A673 (cell line): ENCODE measurements at regions not wholly inside any gene's neighbourhood (a gene's known extent, or its start where the extent isn't known, plus 50 kb on each side); places are given as distances from the start of the nearest gene placed in this dataset.

ENCODE experiments used
- BruUV-seq: library from RNA; stranded (reverse); fragments of 400-500 nt; replicated peaks from 2 replicates; lab custom pipeline; 2021; lab: Mats Ljungman, UMichigan
- CTCF ChIA-PET: fragments of 300-600 bp; sonication (Branson Sonifier 250); formaldehyde crosslinking; loops from one replicate; lab custom pipeline; 2022; ENCODE audit warnings: antibody characterized with exemption; lab: Charles Lee
- POLR2A ChIA-PET: fragments of 300-600 bp; sonication (Branson Sonifier 250); formaldehyde crosslinking; loops from one replicate; lab custom pipeline; 2022; ENCODE audit warnings: antibody characterized with exemption; ENCODE audit not compliant: low non-redundant PET; lab: Charles Lee
- DNase-seq: peaks from one replicate; pipeline ENCODE4 v3.0.0-alpha.2; 2015; ENCODE audit warnings: low spot score
- H3K27ac ChIP-seq: fragments of 200-600 bp; sonication (generic); 2 replicates; pipeline ENCODE4 v1.5.1; 2016; ENCODE audit warnings: mixed run types, low read depth, mild to moderate bottlenecking, mixed read lengths, antibody characterized with exemption, low read length; ENCODE audit not compliant: poor library complexity, severe bottlenecking
- H3K27me3 ChIP-seq: fragments of 200-600 bp; sonication (generic); replicated peaks from 2 replicates; pipeline ENCODE4 v1.6.1; 2017; ENCODE audit warnings: mixed run types, low read depth, mild to moderate bottlenecking, mixed read lengths, antibody characterized with exemption, low read length; ENCODE audit not compliant: insufficient read depth, poor library complexity
- H3K36me3 ChIP-seq: fragments of 200-600 bp; sonication (generic); 2 replicates; pipeline ENCODE4 v1.6.1; 2016; ENCODE audit warnings: mixed run types, mild to moderate bottlenecking, mixed read lengths, antibody characterized with exemption, low read length; ENCODE audit not compliant: insufficient read depth, poor library complexity, severe bottlenecking
- H3K4me1 ChIP-seq: fragments of 200-600 bp; sonication (generic); 2 replicates; pipeline ENCODE4 v1.6.1; 2017; ENCODE audit warnings: mixed run types, mild to moderate bottlenecking, mixed read lengths, antibody characterized with exemption, low read length; ENCODE audit not compliant: insufficient read depth, poor library complexity, severe bottlenecking
- H3K4me3 ChIP-seq: fragments of 200-600 bp; sonication (generic); 2 replicates; pipeline ENCODE4 v1.5.1; 2016; ENCODE audit warnings: low read depth, mixed run types, mild to moderate bottlenecking, mixed read lengths, low read length; ENCODE audit not compliant: poor library complexity, severe bottlenecking
- H3K9me3 ChIP-seq: fragments of 200-600 bp; sonication (generic); 2 replicates; pipeline ENCODE4 v1.6.1; 2016; ENCODE audit warnings: mixed run types, low read depth, mild to moderate bottlenecking, mixed read lengths, antibody characterized with exemption, low read length; ENCODE audit not compliant: poor library complexity, severe bottlenecking
- EZH2 ChIP-seq: fragments of 200-600 bp; sonication (generic); IDR thresholded peaks from 2 replicates; pipeline ENCODE4 v1.6.1; 2017; ENCODE audit warnings: borderline replicate concordance, low read depth, mild to moderate bottlenecking, mixed read lengths, antibody characterized with exemption, low read length; ENCODE audit not compliant: poor library complexity, severe bottlenecking
- intact Hi-C: fragments of 100-400 bp; cut with micrococcal nuclease; formaldehyde crosslinking; loops from one replicate; pipeline ENCODE4 v1.10.0; 2022; ENCODE audit not compliant: unreplicated experiment
- TF ChIP-seq, protein P1 (sequence below): fragments of 300-800, 200-600 bp; sonication (generic); conservative IDR thresholded peaks from 2 replicates; pipeline ENCODE4 v1.5.1; 2017; ENCODE audit warnings: low read depth, mild to moderate bottlenecking, antibody characterized with exemption, low read length, moderate library complexity, mixed read lengths

DNA sequence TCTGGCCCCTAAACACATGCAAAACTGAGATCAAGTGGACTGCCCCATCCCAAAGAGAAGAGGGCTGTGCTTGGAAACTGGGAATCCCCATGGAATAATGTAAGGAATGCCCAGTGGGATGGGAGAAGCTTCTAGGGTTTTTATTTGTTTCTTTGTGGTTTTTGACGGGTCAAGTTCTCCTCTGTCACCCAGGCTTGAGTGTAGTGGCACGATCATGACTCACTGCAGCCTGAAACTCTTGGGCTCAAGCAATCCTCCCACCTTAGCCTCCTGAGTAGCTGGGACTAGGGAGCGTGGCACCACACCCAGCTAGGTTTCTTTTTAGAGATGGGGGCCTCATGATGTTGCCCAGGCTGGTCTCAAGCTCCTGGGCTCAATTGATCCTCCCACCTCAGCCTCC lies 101.7 kb upstream of the ZSWIM2 start:
- ChIA-PET CTCF (no interaction called here), POLR2A (interaction anchor here (0.6 kb wide), 1 partner anchor 193 kb away, joined by 3 read pairs; no protein-coding TSS in a partner anchor)
- H3K36me3 ChIP-seq = no peaks in the 10 kb centered on the region
- H3K9me3 ChIP-seq = no peaks in the 10 kb centered on the region
- intact Hi-C loops = no loop called here
- TF ChIP-seq EZH2 = no peak
- TF ChIP-seq, protein P1, sequence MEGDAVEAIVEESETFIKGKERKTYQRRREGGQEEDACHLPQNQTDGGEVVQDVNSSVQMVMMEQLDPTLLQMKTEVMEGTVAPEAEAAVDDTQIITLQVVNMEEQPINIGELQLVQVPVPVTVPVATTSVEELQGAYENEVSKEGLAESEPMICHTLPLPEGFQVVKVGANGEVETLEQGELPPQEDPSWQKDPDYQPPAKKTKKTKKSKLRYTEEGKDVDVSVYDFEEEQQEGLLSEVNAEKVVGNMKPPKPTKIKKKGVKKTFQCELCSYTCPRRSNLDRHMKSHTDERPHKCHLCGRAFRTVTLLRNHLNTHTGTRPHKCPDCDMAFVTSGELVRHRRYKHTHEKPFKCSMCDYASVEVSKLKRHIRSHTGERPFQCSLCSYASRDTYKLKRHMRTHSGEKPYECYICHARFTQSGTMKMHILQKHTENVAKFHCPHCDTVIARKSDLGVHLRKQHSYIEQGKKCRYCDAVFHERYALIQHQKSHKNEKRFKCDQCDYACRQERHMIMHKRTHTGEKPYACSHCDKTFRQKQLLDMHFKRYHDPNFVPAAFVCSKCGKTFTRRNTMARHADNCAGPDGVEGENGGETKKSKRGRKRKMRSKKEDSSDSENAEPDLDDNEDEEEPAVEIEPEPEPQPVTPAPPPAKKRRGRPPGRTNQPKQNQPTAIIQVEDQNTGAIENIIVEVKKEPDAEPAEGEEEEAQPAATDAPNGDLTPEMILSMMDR = no peak
- no peak for DNase-seq
- no peaks in the 10 kb centered on the region for H3K4me1 ChIP-seq
- no TSS peak for BruUV-seq
- H3K27me3 ChIP-seq = no peaks in the 10 kb centered on the region
- no peak overlapping the region for H3K4me3 ChIP-seq
- H3K27ac ChIP-seq = no peak overlapping the region

DNA sequence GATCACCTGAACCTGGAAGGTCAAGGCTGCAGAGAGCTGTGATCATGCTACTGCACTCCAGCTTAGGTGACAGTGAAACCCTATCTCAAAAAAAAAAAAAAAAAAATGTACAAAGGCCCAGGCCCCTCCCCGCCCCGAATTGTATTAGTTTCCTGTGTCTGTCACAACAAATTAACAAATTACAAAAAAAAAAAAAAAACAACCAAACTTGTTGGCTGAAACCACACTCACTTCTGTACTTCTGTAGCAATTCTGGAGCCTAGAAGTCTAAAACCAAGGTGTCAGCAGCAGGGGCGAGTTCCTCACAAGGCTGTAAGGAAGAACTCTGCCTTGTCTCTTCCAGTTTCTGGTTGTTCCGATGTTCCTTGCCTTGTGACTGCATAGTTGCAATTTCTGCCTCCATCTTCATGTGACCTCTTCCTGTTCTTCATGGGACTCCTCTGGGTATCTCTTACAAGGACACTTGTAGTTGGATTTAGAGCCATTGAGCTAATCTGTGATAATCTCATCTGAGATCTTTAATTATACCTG lies 100.8 kb upstream of the ZSWIM2 start:
- TF ChIP-seq, protein P1 = no peak
- TF ChIP-seq EZH2 = no peak
- H3K27me3 ChIP-seq = no peaks in the 10 kb centered on the region
- H3K27ac ChIP-seq = no peak overlapping the region
- H3K4me1 ChIP-seq = no peaks in the 10 kb centered on the region
- no peaks in the 10 kb centered on the region for H3K36me3 ChIP-seq
- CTCF ChIA-PET = no interaction called here
- intact Hi-C loops = no loop called here
- DNase-seq = no peak
- no peak overlapping the region for H3K4me3 ChIP-seq
- no peaks in the 10 kb centered on the region for H3K9me3 ChIP-seq
- POLR2A ChIA-PET = interaction anchor here (0.6 to 0.7 kb wide), 2 partner anchors 29 to 193 kb away, joined by 3 to 17 read pairs; no protein-coding TSS in a partner anchor
- no TSS peak for BruUV-seq

DNA sequence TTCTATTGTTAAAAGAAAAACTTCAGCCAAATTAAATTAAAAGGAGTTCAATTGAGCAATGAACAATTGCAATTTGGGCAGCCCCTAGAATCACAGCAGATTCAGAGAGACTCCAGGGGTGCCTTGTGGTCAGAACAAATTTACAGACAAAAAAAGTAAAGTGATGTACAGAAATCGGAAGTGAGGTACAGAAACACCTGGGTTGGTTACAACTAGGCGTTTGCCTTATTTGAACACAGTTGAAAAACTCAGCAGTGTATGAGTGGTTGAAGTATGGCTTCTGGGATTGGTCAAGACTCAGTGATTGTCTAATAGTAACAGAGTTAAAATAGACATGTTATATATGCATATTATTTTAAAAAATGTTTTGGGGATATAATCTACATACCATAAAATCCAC lies 98.5 kb upstream of the ZSWIM2 start:
- ChIA-PET POLR2A (no interaction called here), CTCF (no interaction called here)
- no TSS peak for BruUV-seq
- Histone ChIP-seq H3K27me3 (no peaks in the 10 kb centered on the region), H3K9me3 (no peaks in the 10 kb centered on the region), H3K4me3 (no peak overlapping the region), H3K36me3 (no peaks in the 10 kb centered on the region), H3K27ac (no peak overlapping the region), H3K4me1 (no peaks in the 10 kb centered on the region)
- no peak for DNase-seq
- intact Hi-C loops = no loop called here
- no peak for TF ChIP-seq EZH2
- TF ChIP-seq, protein P1 = no peak
